ENCODE measurements at regions not wholly inside any gene's neighbourhood (a gene's known extent, or its start where the extent isn't known, plus 50 kb on each side); places are given as distances from the start of the nearest gene placed in this dataset.

GRCh38 chr3:186457236-186457635 is 86.9 kb downstream of the CRYGS start:
- SMC1A ChIA-PET (ENCODE audit: uncharacterized antibody, unreplicated experiment) = interaction anchor here (0.7 to 3.7 kb wide), 6 partner anchors 9 to 83 kb away, joined by 3 to 28 read pairs (median 3); no protein-coding TSS in a partner anchor
- Histone ChIP-seq H3K36me3 (ENCODE audit: control insufficient read depth in 2 of 2, insufficient read depth in 2 of 2, low read length in 1 of 2) (no peaks in the 10 kb centered on the region), H3K27me3 (replicated peaks in 1 of 2; ENCODE audit: control insufficient read depth in 2 of 2, insufficient read depth in 2 of 2, low read length in 1 of 2) (peaks cover 0 to 2% of the 10 kb centered on the region in 2 experiments; a peak in 1 of 4 replicates), H3K9ac (ENCODE audit: control insufficient read depth, insufficient read depth, low read length) (no peak overlapping the region), H3K9me3 (replicated peaks; ENCODE audit: control insufficient read depth, insufficient read depth, low read length) (no peaks in the 10 kb centered on the region), H3K27ac (ENCODE audit: control insufficient read depth, insufficient read depth) (no peak overlapping the region), H2AFZ (ENCODE audit: control insufficient read depth, low read depth, low read length) (no peak overlapping the region), H3K4me2 (ENCODE audit: control insufficient read depth, insufficient read depth) (no peak overlapping the region), H4K20me1 (ENCODE audit: control insufficient read depth, insufficient read depth) (no peaks in the 10 kb centered on the region), H3K79me2 (ENCODE audit: control insufficient read depth, insufficient read depth, low read length) (no peaks in the 10 kb centered on the region), H3K4me3 (no peak overlapping the region), H3K4me1 (ENCODE audit: control insufficient read depth, insufficient read depth, low read length) (no peaks in the 10 kb centered on the region)
- intact Hi-C loops (cut with micrococcal nuclease; ENCODE audit: unreplicated experiment) (loop anchor here (5.0 kb wide), 1 partner anchor 50 kb away; no protein-coding TSS in a partner anchor), in situ Hi-C loops (cut with MboI) (no loop called here)
- no TSS peak for BruUV-seq (replicated peaks)
- no peak for DNase-seq (ENCODE audit: low read depth, low spot score)
- no peak for ATAC-seq
- RAD21 ChIA-PET (ENCODE audit: unreplicated experiment) = interaction anchor here (2.7 to 3.0 kb wide), 2 partner anchors 77 to 82 kb away, joined by 14 to 18 read pairs; no protein-coding TSS in a partner anchor
- 56% methylated on average over 5 of the region's 5 CpGs for WGBS (ENCODE audit: insufficient coverage, insufficient replicate concordance, low lambda C conversion rate, missing lambda C conversion rate)
- no peak for FAIRE-seq
- POLR2A ChIA-PET = interaction anchor here (0.9 kb wide), 1 partner anchor 13 kb away, joined by 4 read pairs; no protein-coding TSS in a partner anchor
- TF ChIP-seq MAX (IDR thresholded peaks at IDR 0.05; ENCODE audit: low read depth, low read length) (no peak), BMI1 (IDR thresholded peaks at IDR 0.05; ENCODE audit: borderline replicate concordance) (no peak), CREM (IDR thresholded peaks at IDR 0.05; ENCODE audit: low read depth) (no peak), MYC (IDR thresholded peaks at IDR 0.05; ENCODE audit: insufficient read depth, insufficient read length, insufficient replicate concordance, low read length, severe bottlenecking) (no peak), KAT2A (conservative IDR thresholded peaks at IDR 0.05; ENCODE audit: control insufficient read depth, low read depth, low read length) (no peak)
- CTCF ChIA-PET = interaction anchor here (1.0 to 3.3 kb wide), 4 partner anchors 33 to 160 kb away, joined by 3 to 12 read pairs (median 4); no protein-coding TSS in a partner anchor

- no TSS peak for BruUV-seq (replicated peaks)
- no peak for FAIRE-seq
- SMC1A ChIA-PET (ENCODE audit: uncharacterized antibody, unreplicated experiment) = interaction anchor here (0.6 to 3.7 kb wide), 7 partner anchors 8 to 143 kb away, joined by 3 to 28 read pairs (median 3); no protein-coding TSS in a partner anchor
- no peak for TF ChIP-seq RBBP5 (conservative IDR thresholded peaks at IDR 0.05)
- no peak for TF ChIP-seq HCFC1 (IDR thresholded peaks at IDR 0.05; ENCODE audit: low read length)
- no peak for TF ChIP-seq BCL3 (IDR thresholded peaks at IDR 0.05; ENCODE audit: borderline replicate concordance, insufficient read depth, low read depth, low read length, poor library complexity, severe bottlenecking)
- TF ChIP-seq ZNF207 (IDR thresholded peaks at IDR 0.05; ENCODE audit: borderline replicate concordance) = no peak
- no peak for TF ChIP-seq SREBF1 (IDR thresholded peaks at IDR 0.05; ENCODE audit: low read length)
- TF ChIP-seq IRF5 (IDR thresholded peaks at IDR 0.05; ENCODE audit: borderline replicate concordance) = no peak
- no peak for TF ChIP-seq SUPT20H (IDR thresholded peaks at IDR 0.05; ENCODE audit: borderline replicate concordance, control insufficient read depth, low read depth, low read length)
- no peak for TF ChIP-seq ZNF622 (IDR thresholded peaks at IDR 0.05)
- no peak for TF ChIP-seq STAT1 (conservative IDR thresholded peaks at IDR 0.05)
- TF ChIP-seq PAX8 (IDR thresholded peaks at IDR 0.05) = no peak
Measured at GRCh38 chr3:186456731-186457191, 87.4 kb downstream of the CRYGS start.

More at GRCh38 chr3:186456731-186457191, 87.4 kb downstream of the CRYGS start:
- in situ Hi-C loops (cut with MboI) = no loop called here
- Histone ChIP-seq H3K9me3 (replicated peaks; ENCODE audit: control insufficient read depth, insufficient read depth, low read length) (no peaks in the 10 kb centered on the region), H3K9ac (ENCODE audit: control insufficient read depth, insufficient read depth, low read length) (no peak overlapping the region), H3K27ac (ENCODE audit: control insufficient read depth, insufficient read depth) (no peak overlapping the region), H3K4me2 (ENCODE audit: control insufficient read depth, insufficient read depth) (no peak overlapping the region), H3K36me3 (ENCODE audit: control insufficient read depth in 2 of 2, insufficient read depth in 2 of 2, low read length in 1 of 2) (no peaks in the 10 kb centered on the region), H3K27me3 (replicated peaks in 1 of 2; ENCODE audit: control insufficient read depth in 2 of 2, insufficient read depth in 2 of 2, low read length in 1 of 2) (peaks cover 0 to 2% of the 10 kb centered on the region in 2 experiments; a peak in 1 of 4 replicates), H3K4me1 (ENCODE audit: control insufficient read depth, insufficient read depth, low read length) (no peaks in the 10 kb centered on the region), H4K20me1 (ENCODE audit: control insufficient read depth, insufficient read depth) (no peaks in the 10 kb centered on the region), H3K79me2 (ENCODE audit: control insufficient read depth, insufficient read depth, low read length) (no peaks in the 10 kb centered on the region), H2AFZ (ENCODE audit: control insufficient read depth, low read depth, low read length) (no peak overlapping the region), H3K4me3 (no peak overlapping the region)
- ChIA-PET POLR2A (interaction anchor here (0.9 kb wide), 1 partner anchor 13 kb away, joined by 4 read pairs; no protein-coding TSS in a partner anchor), RAD21 (ENCODE audit: unreplicated experiment) (interaction anchor here (0.6 to 2.7 kb wide), 2 partner anchors 69 to 78 kb away, joined by 3 to 14 read pairs; no protein-coding TSS in a partner anchor), CTCF (interaction anchor here (1.0 to 3.3 kb wide), 4 partner anchors 33 to 161 kb away, joined by 3 to 12 read pairs (median 4); no protein-coding TSS in a partner anchor)
- WGBS (ENCODE audit: insufficient coverage, insufficient replicate concordance, low lambda C conversion rate, missing lambda C conversion rate) = 49% methylated on average over 10 of the region's 10 CpGs
- no peak for ATAC-seq
- no peak for DNase-seq (ENCODE audit: low read depth, low spot score)
- intact Hi-C loops (cut with micrococcal nuclease; ENCODE audit: unreplicated experiment) = loop anchor here (5.0 kb wide), 1 partner anchor 51 kb away; no protein-coding TSS in a partner anchor
